ENCODE measurements at regions not wholly inside any gene's neighbourhood (a gene's known extent, or its start where the extent isn't known, plus 50 kb on each side); places are given as distances from the start of the nearest gene placed in this dataset.

- Histone ChIP-seq H2AFZ (no peak overlapping the region), H3K79me2 (replicated peaks; ENCODE audit: insufficient read depth) (no peaks in the 10 kb centered on the region), H3K4me1 (ENCODE audit: insufficient read depth) (no peaks in the 10 kb centered on the region), H3K4me2 (no peak overlapping the region), H3K27me3 (ENCODE audit: insufficient read depth) (no peaks in the 10 kb centered on the region), H3K9me2 (ENCODE audit: insufficient read depth) (no peaks in the 10 kb centered on the region), H4K20me1 (replicated peaks; ENCODE audit: insufficient read depth) (no peaks in the 10 kb centered on the region), H3F3A (replicated peaks; ENCODE audit: low read depth) (no peaks in the 10 kb centered on the region), H3K36me3 (ENCODE audit: insufficient read depth) (no peaks in the 10 kb centered on the region), H3K27ac (ENCODE audit: low read depth) (no peak overlapping the region), H3K4me3 (no peak overlapping the region)
- no peak for DNase-seq (ENCODE audit: low spot score)
- Mint-ChIP-seq H3K4me1 (no peaks in the 10 kb centered on the region; the same call in 2 of the 3 replicates), H3K4me3 (no peak overlapping the region), H3K9me3 (no peaks in the 10 kb centered on the region), H3K36me3 (ENCODE audit: low read depth) (no peaks in the 10 kb centered on the region), H3K27ac (no peak overlapping the region), H3K27me3 (ENCODE audit: insufficient read depth, low read depth, poor library complexity) (peaks cover 3% of the 10 kb centered on the region)
- ATAC-seq, result no peak
- TF ChIP-seq ZNF114 (CRISPR knock-in tag; IDR thresholded peaks at IDR 0.05) (no peak), REST (IDR thresholded peaks at IDR 0.05; ENCODE audit: unreplicated experiment) (no peak), NANOG (IDR thresholded peaks at IDR 0.05; ENCODE audit: borderline replicate concordance) (no peak), ETS1 (IDR thresholded peaks at IDR 0.05) (no peak), EZH2phosphoT487 (IDR thresholded peaks at IDR 0.05; ENCODE audit: unreplicated experiment) (no peak), STAT1 (IDR thresholded peaks at IDR 0.05; ENCODE audit: unreplicated experiment) (no peak), EZH2 (IDR thresholded peaks at IDR 0.05; ENCODE audit: low read depth, unreplicated experiment) (no peak), ZNF462 (CRISPR knock-in tag; IDR thresholded peaks at IDR 0.05) (no peak), CTCF (conservative IDR thresholded peaks at IDR 0.05; ENCODE audit: low read depth in 2 of 2) (no peak), POLR2AphosphoS5 (IDR thresholded peaks at IDR 0.05; ENCODE audit: low read depth) (no peak), ZNF331 (CRISPR knock-in tag; IDR thresholded peaks at IDR 0.05; ENCODE audit: low read depth) (no peak), JUNB (IDR thresholded peaks at IDR 0.05; ENCODE audit: unreplicated experiment) (no peak), CREB1 (CRISPR knock-in tag; IDR thresholded peaks at IDR 0.05; ENCODE audit: low read depth) (no peak)
Measured at GRCh38 chr6:113329942-113330635, 527.1 kb upstream of the MARCKS start.
